HUES48 (cell line): ENCODE measurements at regions not wholly inside any gene's neighbourhood (a gene's known extent, or its start where the extent isn't known, plus 50 kb on each side); places are given as distances from the start of the nearest gene placed in this dataset.
A peak's percentile ranks its signal among the peaks of the same experiment; 100 is the strongest.
"Not testable (repeated sequence)": the region's sequence is repeated elsewhere in the genome, so short reads cannot be mapped to it uniquely, and the experiment has no call there.

Source experiments
- H3K27ac ChIP-seq: one replicate; pipeline ENCODE4 v1.7.0; 2013; ENCODE audit warnings: low read depth, low read length, inconsistent platforms
- H3K27me3 ChIP-seq: 2 replicates; pipeline ENCODE4 v1.6.1; 2013; ENCODE audit warnings: mild to moderate bottlenecking, low read length; ENCODE audit not compliant: control insufficient read depth, insufficient read depth
- H3K36me3 ChIP-seq: 2 replicates; pipeline ENCODE4 v1.6.1; 2013; ENCODE audit warnings: low read length; ENCODE audit not compliant: control insufficient read depth, insufficient read depth
- H3K4me1 ChIP-seq: 2 replicates; pipeline ENCODE4 v1.6.1; 2013; ENCODE audit warnings: mild to moderate bottlenecking, low read length; ENCODE audit not compliant: control insufficient read depth, insufficient read depth
- H3K4me3 ChIP-seq: 2 replicates; pipeline ENCODE4 v1.5.1; 2013; ENCODE audit warnings: mild to moderate bottlenecking, low read depth, low read length
- H3K9ac ChIP-seq: 2 replicates; pipeline ENCODE4 v1.6.1; 2013; ENCODE audit warnings: mild to moderate bottlenecking, low read depth, low read length, moderate library complexity
- H3K9me3 ChIP-seq: 2 replicates; pipeline ENCODE4 v1.6.1; 2013; ENCODE audit warnings: low read length; ENCODE audit not compliant: control insufficient read depth, insufficient read depth

GRCh38 chr1:163580926-163581325 is 259.2 kb downstream of the NUF2 start:
- Histone ChIP-seq H3K9ac (no peak overlapping the region), H3K27me3 (no peaks in the 10 kb centered on the region), H3K36me3 (no peaks in the 10 kb centered on the region), H3K27ac (no peak overlapping the region), H3K4me3 (no peak overlapping the region), H3K9me3 (no peaks in the 10 kb centered on the region), H3K4me1 (peaks cover 9% of the 10 kb centered on the region; the same call in 1 of the 2 replicates)

- peaks cover 6% of the 10 kb centered on the region; the same call in 1 of the 2 replicates for H3K4me1 ChIP-seq
- H3K9me3 ChIP-seq: no peaks in the 10 kb centered on the region
- H3K27ac ChIP-seq: no peak overlapping the region
- H3K36me3 ChIP-seq: no peaks in the 10 kb centered on the region
- H3K27me3 ChIP-seq: no peaks in the 10 kb centered on the region
- H3K4me3 ChIP-seq: no peak overlapping the region
- H3K9ac ChIP-seq: no peak overlapping the region
Measured at GRCh38 chr1:163583661-163584181, 262.0 kb downstream of the NUF2 start.

GRCh38 chr1:163585796-163586195 is 264.0 kb downstream of the NUF2 start:
- no peak overlapping the region for H3K27ac ChIP-seq
- H3K4me3 ChIP-seq: no peak overlapping the region
- no peak overlapping the region for H3K9ac ChIP-seq
- H3K36me3 ChIP-seq: no peaks in the 10 kb centered on the region
- no peaks in the 10 kb centered on the region for H3K27me3 ChIP-seq
- no peaks in the 10 kb centered on the region for H3K9me3 ChIP-seq
- peaks cover 6% of the 10 kb centered on the region; the same call in 1 of the 2 replicates for H3K4me1 ChIP-seq

GRCh38 chr1:163588796-163589195 is 267.0 kb downstream of the NUF2 start:
- H3K36me3 ChIP-seq: no peaks in the 10 kb centered on the region
- H3K9me3 ChIP-seq: no peaks in the 10 kb centered on the region
- H3K4me1 ChIP-seq: peaks cover 6% of the 10 kb centered on the region; the same call in 1 of the 2 replicates
- H3K27ac ChIP-seq: no peak overlapping the region
- H3K4me3 ChIP-seq: no peak overlapping the region
- H3K9ac ChIP-seq: no peak overlapping the region
- H3K27me3 ChIP-seq: no peaks in the 10 kb centered on the region

- Histone ChIP-seq H3K27ac (no peak overlapping the region), H3K4me1 (no peaks in the 10 kb centered on the region), H3K36me3 (no peaks in the 10 kb centered on the region)
Measured at GRCh38 chr1:163589735-163590134, 268.0 kb downstream of the NUF2 start.

GRCh38 chr1:163591131-163591530 is 269.4 kb downstream of the NUF2 start:
- H3K4me3 ChIP-seq, H3K4me1 ChIP-seq, H3K9ac ChIP-seq, H3K36me3 ChIP-seq, H3K27ac ChIP-seq, H3K27me3 ChIP-seq, H3K9me3 ChIP-seq: not testable (repeated sequence)

More at GRCh38 chr1:163589735-163590134, 268.0 kb downstream of the NUF2 start:
- Histone ChIP-seq H3K9ac (no peak overlapping the region), H3K27me3 (no peaks in the 10 kb centered on the region), H3K9me3 (0 out of 2 replicates have a peak, but pooled peaks cover 4% of the 10 kb centered on the region), H3K4me3 (no peak overlapping the region)

- H3K36me3 ChIP-seq, H3K27ac ChIP-seq, H3K9ac ChIP-seq, H3K9me3 ChIP-seq, H3K4me3 ChIP-seq, H3K27me3 ChIP-seq: not testable (repeated sequence)
- peaks cover 19% of the 10 kb centered on the region for H3K4me1 ChIP-seq
Measured at GRCh38 chr1:163592623-163593022, 270.9 kb downstream of the NUF2 start.

GRCh38 chr1:163596106-163596505 is 274.4 kb downstream of the NUF2 start:
- Histone ChIP-seq H3K4me1 (peaks cover 24% of the 10 kb centered on the region), H3K9me3 (peaks cover 11% of the 10 kb centered on the region; the same call in 1 of the 2 replicates), H3K4me3 (0 out of 2 replicates have a peak overlapping the region, but pooled peaks have one; percentile 49), H3K27ac (peak overlapping the region; percentile 95)
- H3K27me3 ChIP-seq, H3K9ac ChIP-seq, H3K36me3 ChIP-seq: not testable (repeated sequence)

GRCh38 chr1:163596541-163597258 is 274.9 kb downstream of the NUF2 start:
- Histone ChIP-seq H3K4me3 (peak overlapping the region; percentile 49), H3K9me3 (peaks cover 11% of the 10 kb centered on the region; the same call in 1 of the 2 replicates)

GRCh38 chr1:163604321-163604720 is 282.6 kb downstream of the NUF2 start:
- H3K4me1 ChIP-seq: no peaks in the 10 kb centered on the region
- H3K9me3 ChIP-seq: 0 out of 2 replicates have a peak, but pooled peaks cover under 1% of the 10 kb centered on the region
- 0 out of 2 replicates have a peak, but pooled peaks cover 2% of the 10 kb centered on the region for H3K36me3 ChIP-seq
- H3K9ac ChIP-seq: no peak overlapping the region
- no peak overlapping the region for H3K27ac ChIP-seq
- no peak overlapping the region for H3K4me3 ChIP-seq
- H3K27me3 ChIP-seq: no peaks in the 10 kb centered on the region

More at GRCh38 chr1:163596541-163597258, 274.9 kb downstream of the NUF2 start:
- Histone ChIP-seq H3K4me1 (peaks cover 24% of the 10 kb centered on the region), H3K36me3 (0 out of 2 replicates have a peak, but pooled peaks cover 2% of the 10 kb centered on the region), H3K27ac (peak overlapping the region; percentile 95), H3K27me3 (no peaks in the 10 kb centered on the region), H3K9ac (peak overlapping the region; percentile 48; the same call in 1 of the 2 replicates)

- 0 out of 2 replicates have a peak, but pooled peaks cover 2% of the 10 kb centered on the region for H3K36me3 ChIP-seq
- no peak overlapping the region for H3K4me3 ChIP-seq
- H3K27me3 ChIP-seq: no peaks in the 10 kb centered on the region
- no peaks in the 10 kb centered on the region for H3K9me3 ChIP-seq
- no peak overlapping the region for H3K27ac ChIP-seq
- no peak overlapping the region for H3K9ac ChIP-seq
- peaks cover 3% of the 10 kb centered on the region; the same call in 1 of the 2 replicates for H3K4me1 ChIP-seq
Measured at GRCh38 chr1:163604896-163605295, 283.1 kb downstream of the NUF2 start.
